Activated CD4-positive, alpha-beta T cell treated with anti-CD3 and anti-CD28 coated beads, Interleukin-2, amount 50 U/mL, for 16 hours (primary cell): ENCODE measurements at regions not wholly inside any gene's neighbourhood (a gene's known extent, or its start where the extent isn't known, plus 50 kb on each side); places are given as distances from the start of the nearest gene placed in this dataset.
"Not testable (repeated sequence)": the region's sequence is repeated elsewhere in the genome, so short reads cannot be mapped to it uniquely, and the experiment has no call there.

Experiments
- DNase-seq: peaks from one replicate; pipeline ENCODE4 v3.0.0-alpha.2; 2020

- DNase-seq: no peak
Observed at GRCh38 chr2:237196866-237197618, 111.4 kb downstream of the COPS8 start.

- no peak for DNase-seq
Observed at GRCh38 chr2:237198164-237198855, 112.6 kb downstream of the COPS8 start.

- no peak for DNase-seq
Observed at GRCh38 chr2:237199082-237199481, 113.4 kb downstream of the COPS8 start.

GRCh38 chr2:237199577-237199976 is 113.9 kb downstream of the COPS8 start:
- no peak for DNase-seq

- no peak for DNase-seq
Observed at GRCh38 chr2:237200462-237200861, 114.8 kb downstream of the COPS8 start.

GRCh38 chr2:237201461-237202287 is 116.0 kb downstream of the COPS8 start:
- DNase-seq: no peak

GRCh38 chr2:237202288-237203030 is 116.8 kb downstream of the COPS8 start:
- no peak for DNase-seq

- DNase-seq: no peak
Observed at GRCh38 chr2:237205043-237205541, 119.4 kb downstream of the COPS8 start.

GRCh38 chr2:237205561-237205971 is 119.9 kb downstream of the COPS8 start:
- DNase-seq: no peak

- no peak for DNase-seq
Observed at GRCh38 chr2:237207646-237208045, 122.0 kb downstream of the COPS8 start.

- DNase-seq: no peak
Observed at GRCh38 chr2:237208373-237209260, 122.9 kb downstream of the COPS8 start.

GRCh38 chr2:237209885-237210284 is 124.2 kb downstream of the COPS8 start:
- DNase-seq: no peak

GRCh38 chr2:237210297-237210696 is 124.6 kb downstream of the COPS8 start:
- no peak for DNase-seq

GRCh38 chr2:237210763-237211162 is 125.1 kb downstream of the COPS8 start:
- DNase-seq: no peak

GRCh38 chr2:237212356-237213279 is 126.9 kb downstream of the COPS8 start:
- not testable (repeated sequence) for DNase-seq

GRCh38 chr2:237213315-237214022 is 127.8 kb downstream of the COPS8 start:
- DNase-seq: no peak

- DNase-seq: no peak
Observed at GRCh38 chr2:237214030-237214675, 128.5 kb downstream of the COPS8 start.

GRCh38 chr2:237214963-237215362 is 129.3 kb downstream of the COPS8 start:
- no peak for DNase-seq

GRCh38 chr2:237217995-237218616 is 132.4 kb downstream of the COPS8 start:
- no peak for DNase-seq
